NCI-H82 (cell line): ENCODE measurements at regions not wholly inside any gene's neighbourhood (a gene's known extent, or its start where the extent isn't known, plus 50 kb on each side); places are given as distances from the start of the nearest gene placed in this dataset.
A peak's percentile ranks its signal among the peaks of the same experiment; 100 is the strongest.
"Not testable (repeated sequence)": the region's sequence is repeated elsewhere in the genome, so short reads cannot be mapped to it uniquely, and the experiment has no call there.

Experiments
- DNase-seq: peaks from one replicate; lab custom pipeline; 2025; lab: John Stamatoyannopoulos, UW

DNA sequence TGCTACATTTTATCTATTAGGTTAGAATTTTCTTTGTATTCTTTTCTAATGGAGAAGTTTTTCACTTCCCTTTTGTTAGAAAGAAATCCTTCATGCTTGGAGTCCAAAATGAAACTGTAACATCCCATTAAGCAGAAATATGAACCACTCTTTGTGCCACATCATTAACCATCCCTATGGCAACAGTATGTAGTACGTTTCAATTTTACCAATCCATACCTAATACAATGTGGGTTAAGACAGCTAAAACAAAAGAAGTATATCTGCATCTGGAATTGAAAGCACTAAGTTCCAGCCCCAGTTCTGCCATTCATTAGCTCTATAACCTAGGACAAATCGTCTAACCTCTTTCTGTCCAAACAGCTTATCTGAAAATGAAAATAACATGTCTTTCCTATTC, 409.2 kb upstream of the SPHKAP start:
- no peak for DNase-seq

DNA sequence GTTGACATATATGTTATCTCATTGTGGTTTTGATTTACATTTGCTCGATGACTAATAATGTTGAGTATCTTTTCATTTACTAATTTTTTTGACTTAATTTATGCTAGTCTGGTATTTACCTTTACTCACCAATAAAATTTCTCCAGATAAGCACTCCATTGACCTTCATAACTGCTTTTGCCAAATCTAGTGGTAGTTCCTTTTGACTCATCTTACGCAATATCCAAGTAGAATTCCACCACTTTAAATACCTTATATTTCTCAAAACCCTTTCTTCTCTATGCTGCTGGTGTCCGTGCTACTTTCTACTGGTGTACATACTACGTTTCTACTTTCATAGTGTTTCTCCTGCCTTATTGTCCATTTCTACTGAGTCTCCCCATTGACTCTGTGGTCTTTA, 407.6 kb upstream of the SPHKAP start:
- no peak for DNase-seq

DNA sequence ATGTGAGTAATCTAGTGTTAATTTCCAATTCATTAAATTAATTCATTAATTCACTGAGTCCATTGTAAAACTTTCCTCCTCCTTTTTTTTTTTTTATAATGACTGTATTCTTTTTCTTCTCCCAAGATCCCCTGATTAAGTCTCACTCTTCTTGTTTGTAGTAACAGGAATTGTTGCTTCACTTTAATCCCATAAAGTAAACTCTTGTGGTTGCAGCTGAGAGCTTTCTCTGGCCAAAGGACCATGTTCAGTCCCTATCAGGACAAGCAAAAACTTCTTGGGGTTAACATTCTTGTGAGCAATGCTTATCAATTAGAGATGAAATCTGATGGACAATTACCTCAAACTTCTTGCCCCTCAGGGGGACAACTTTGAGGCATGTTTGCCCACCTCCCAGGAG, 400.2 kb upstream of the SPHKAP start:
- no peak for DNase-seq

GRCh38 chr2:228575897-228576296, 394.4 kb upstream of the SPHKAP start:
- no peak for DNase-seq

GRCh38 chr2:228568275-228568674, 386.8 kb upstream of the SPHKAP start:
- not testable (repeated sequence) for DNase-seq

GRCh38 chr2:228561816-228562215, 380.3 kb upstream of the SPHKAP start:
- no peak for DNase-seq

- no peak for DNase-seq
Measured at GRCh38 chr2:228559774-228560415, 378.4 kb upstream of the SPHKAP start.

- DNase-seq: no peak
Measured at GRCh38 chr2:228556717-228557116, 375.2 kb upstream of the SPHKAP start.

DNA sequence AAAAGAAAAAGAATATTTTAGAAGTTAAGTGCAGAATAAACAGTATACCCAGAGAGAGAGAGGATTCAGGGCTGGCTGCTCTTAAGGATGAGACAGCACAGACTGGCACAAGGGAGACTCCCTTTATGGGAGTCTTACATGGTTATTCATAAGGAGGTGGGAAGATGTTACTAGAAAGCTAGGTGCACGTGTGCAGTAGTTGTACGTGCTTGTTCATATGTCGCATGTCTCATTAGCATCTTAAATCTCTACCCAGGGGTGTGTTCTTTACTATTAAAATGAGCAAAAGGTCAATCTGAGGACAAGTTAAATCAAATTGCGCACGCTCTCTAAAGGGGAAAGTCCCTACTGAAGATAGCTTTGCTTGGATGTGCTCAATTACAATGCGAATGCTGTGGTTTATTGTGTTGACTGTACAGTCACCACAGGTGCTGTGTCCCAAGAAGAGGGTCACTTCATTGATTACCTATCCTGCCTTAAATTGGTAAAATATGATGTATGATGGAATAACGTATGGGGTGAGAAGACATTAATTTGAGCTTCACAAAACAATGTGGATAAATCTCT, 368.0 kb upstream of the SPHKAP start:
- DNase-seq: no peak

- DNase-seq: no peak
Measured at GRCh38 chr2:228548230-228548629, 366.7 kb upstream of the SPHKAP start.

DNA sequence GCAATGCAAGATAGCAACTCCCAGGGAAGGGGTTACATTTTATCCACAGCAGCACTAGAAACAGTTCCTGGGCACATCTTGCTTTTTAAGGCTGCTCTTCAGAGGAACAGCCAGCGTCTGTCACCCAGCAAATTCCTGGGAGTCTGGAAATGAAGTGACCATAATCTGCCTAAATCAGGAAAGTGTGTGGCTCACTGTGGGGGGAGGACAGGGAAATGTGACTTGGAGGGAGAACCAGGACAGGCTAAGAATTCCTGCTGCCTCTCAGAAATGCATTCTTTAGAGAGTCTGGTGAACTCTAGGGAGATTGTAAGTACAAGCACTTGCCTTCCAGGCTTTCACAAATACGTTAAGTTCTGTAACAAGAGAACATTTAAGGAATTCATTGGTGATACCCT, 364.3 kb upstream of the SPHKAP start:
- DNase-seq: no peak

DNA sequence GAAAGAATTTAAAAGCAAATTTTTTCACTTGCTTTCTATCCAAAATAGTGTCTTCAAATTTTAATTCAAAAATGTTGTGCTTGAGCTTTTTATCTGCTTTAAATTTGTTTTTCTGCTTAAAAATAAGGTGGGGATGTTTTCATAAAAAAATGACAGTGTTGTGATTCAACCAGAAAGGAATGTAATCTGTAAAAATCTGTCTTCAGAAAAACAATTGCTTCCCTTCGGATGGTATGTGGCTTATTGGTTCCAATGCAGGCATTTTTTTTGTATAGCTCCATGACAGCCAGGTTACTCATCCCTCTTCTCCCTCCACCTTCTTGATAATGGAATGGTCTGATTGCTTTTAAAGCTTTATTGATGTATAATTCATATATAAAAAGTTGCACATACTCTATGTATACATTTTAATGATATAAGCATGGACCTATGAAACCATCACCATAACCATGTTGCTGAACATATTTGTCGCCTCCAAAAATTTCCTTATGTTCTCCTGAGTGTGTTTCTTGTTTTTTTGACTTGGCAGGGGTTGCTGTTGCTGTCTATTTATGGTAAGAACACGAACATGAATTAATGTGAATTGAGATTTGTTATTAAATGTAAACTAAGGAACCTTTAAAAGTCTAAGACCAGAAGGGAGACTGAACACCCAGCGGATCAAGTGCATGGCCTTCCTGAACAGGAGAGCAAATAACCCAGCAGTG, 363.7 kb upstream of the SPHKAP start:
- DNase-seq: no peak

- DNase-seq: no peak
Measured at GRCh38 chr2:228543117-228543516, 361.6 kb upstream of the SPHKAP start.

DNA sequence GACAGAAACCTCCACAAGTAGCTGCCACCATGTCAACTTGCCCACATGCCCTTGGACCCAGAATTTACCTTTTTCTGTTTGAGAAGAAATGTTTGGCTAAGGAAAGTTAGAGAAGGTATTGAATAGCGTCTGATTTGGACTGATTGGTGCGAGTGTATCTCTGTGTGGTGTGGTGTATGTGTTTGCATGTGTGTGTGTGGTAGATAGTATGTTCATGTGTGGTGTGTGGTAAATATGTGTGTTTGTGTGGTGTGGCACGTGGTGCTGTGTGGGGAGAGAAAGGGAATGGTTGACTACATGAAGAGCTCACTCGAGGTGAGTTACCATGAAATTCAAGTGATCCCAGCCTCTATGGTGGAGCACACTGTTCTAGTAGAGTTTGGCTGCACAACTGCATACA, 360.8 kb upstream of the SPHKAP start:
- no peak for DNase-seq

GRCh38 chr2:228541789-228542188, 360.3 kb upstream of the SPHKAP start:
- DNase-seq: no peak

- no peak for DNase-seq
Measured at GRCh38 chr2:228540976-228541375, 359.5 kb upstream of the SPHKAP start.

- DNase-seq: peak; percentile 2
Measured at GRCh38 chr2:228535396-228535795, 353.9 kb upstream of the SPHKAP start.

DNA sequence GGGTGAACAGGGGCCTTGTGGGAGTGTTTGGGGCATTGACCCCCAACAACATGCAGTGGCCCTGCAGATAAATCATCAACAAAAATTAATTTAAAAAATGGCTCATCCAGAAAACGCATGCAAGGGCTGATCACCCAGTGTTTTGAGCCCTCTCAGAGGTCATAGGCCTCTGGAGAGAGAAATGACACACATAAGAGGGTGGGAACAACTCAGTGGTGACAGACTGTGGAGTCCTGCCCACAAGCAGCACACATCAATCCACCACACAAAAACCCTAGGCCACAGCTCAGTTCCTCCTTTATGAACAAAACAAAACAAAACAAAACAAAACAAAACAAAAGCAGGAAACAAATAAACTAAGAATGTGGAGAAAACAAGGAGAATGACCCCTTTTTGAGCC, 351.7 kb upstream of the SPHKAP start:
- no peak for DNase-seq

- DNase-seq: no peak
Measured at GRCh38 chr2:228532233-228532632, 350.7 kb upstream of the SPHKAP start.

DNA sequence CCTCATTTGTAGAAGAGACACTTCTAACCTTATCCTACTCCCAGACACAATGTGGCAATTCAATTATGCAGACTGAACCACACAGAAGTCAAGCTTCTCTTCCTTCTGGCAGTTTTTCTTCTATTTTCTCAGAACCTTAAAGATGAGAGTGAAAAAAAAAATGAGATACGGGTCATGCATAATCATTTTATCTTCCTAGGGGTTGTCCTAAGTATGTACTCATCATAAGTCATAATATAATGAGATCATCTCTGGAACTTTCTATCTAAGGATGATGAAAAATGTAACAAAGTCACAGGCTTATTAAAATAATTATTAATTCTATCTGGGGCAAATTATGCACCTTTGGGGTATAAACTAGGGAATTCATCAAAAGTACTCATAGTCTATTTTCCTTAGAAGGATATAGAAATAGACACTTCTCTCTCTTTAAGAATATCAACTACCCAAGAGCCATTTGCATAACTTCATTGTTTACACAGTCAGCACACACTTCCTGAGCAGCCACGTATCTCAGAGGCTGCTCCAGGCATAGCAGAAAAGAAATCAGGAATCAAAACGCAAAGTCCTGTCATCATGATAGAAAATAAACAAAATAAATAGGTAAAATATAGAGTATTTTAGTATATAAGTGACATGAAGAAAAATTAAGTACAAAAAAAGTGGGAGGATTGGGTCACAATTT, 345.9 kb upstream of the SPHKAP start:
- no peak for DNase-seq

GRCh38 chr2:228526687-228527086, 345.2 kb upstream of the SPHKAP start:
- DNase-seq: no peak

DNA sequence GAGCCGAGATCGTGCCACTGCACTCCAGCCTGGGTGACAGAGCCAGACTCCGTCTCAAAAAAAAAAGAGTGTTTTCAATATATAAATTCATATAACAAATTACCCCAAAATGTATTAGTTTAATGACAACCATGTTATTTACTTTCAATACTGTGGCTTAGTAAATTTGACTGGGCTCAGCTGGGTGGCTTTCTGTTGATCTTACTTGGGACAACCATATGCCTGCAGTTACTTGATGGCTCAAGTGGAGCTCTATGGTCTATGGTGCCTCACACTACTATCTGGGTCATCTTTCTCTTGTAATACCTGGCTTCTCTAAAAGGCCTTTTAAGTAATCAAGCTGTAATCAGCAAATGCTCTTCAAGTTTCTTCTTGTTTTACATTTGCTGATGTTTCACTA, 341.5 kb upstream of the SPHKAP start:
- DNase-seq: no peak

DNA sequence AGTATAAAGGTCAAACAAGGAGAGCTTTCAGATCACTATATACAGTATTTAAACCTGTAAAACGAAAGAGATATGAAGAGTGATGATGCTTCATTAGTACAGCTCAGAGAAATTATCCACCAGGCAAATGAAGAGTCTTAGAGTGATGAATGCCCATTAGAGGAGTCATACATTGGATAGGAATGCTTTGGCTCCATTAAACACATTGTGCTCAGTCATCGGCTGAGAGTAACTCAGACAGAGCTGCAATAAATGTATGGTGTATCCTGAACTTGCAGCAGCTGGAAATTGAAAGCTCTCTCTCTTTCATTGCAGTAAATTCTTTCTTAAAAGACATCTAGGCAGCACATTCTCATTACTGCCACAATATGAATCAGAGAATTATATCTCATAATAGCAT, 340.8 kb upstream of the SPHKAP start:
- no peak for DNase-seq
